GM03348 (cell line): ENCODE measurements at regions not wholly inside any gene's neighbourhood (a gene's known extent, or its start where the extent isn't known, plus 50 kb on each side); places are given as distances from the start of the nearest gene placed in this dataset.
"Not testable (repeated sequence)": the region's sequence is repeated elsewhere in the genome, so short reads cannot be mapped to it uniquely, and the experiment has no call there.

Experiments
- DNase-seq: peaks from one replicate; pipeline ENCODE4 v3.0.0; 2012; ENCODE audit warnings: low spot score

- DNase-seq: no peak
Observed at GRCh38 chr12:32010631-32011336, 51.6 kb downstream of the RESF1 start.

- no peak for DNase-seq
Observed at GRCh38 chr12:32012249-32012785, 53.1 kb downstream of the RESF1 start.

DNA sequence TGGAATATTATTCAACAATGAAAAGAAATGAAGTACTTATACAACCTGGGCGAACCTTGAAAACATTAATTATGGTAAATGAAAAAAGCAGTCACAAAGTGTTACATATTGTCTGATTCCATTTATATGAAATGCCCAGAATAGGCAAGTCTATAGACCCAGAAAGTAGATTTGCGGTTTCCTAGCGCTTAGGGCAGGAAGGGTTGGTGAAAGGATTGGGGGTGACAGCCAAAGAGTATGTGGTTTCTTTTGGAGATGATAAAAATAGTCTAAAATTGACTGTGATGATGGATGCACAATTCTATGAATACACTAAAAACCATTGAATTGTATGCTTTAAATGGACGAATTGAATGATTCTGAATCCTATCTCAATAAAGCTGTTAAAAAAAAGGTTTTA lies 55.8 kb downstream of the RESF1 start:
- no peak for DNase-seq

- no peak for DNase-seq
Observed at GRCh38 chr12:32016680-32017482, 57.7 kb downstream of the RESF1 start.

GRCh38 chr12:32021346-32021773 lies 62.1 kb downstream of the RESF1 start:
- no peak for DNase-seq

DNA sequence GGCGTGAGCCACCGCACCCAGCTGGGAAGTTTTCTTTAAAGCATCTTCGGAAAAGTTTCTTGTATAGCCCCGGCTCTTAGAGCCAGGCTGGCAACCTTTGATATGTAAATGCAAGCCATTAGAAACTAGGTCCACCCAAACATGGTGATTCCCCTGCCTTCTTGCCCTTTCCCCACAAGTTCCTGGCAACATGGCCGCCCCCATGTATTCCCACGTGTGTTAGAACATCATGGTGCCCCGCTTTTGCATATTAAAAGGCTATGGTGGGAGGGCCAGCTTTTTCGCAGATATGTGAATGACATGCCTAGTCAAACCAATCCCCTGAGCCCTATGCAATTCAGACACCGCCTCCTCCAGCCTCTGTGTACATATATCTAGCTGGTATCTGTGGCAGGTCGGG lies 63.2 kb downstream of the RESF1 start:
- DNase-seq: not testable (repeated sequence)

DNA sequence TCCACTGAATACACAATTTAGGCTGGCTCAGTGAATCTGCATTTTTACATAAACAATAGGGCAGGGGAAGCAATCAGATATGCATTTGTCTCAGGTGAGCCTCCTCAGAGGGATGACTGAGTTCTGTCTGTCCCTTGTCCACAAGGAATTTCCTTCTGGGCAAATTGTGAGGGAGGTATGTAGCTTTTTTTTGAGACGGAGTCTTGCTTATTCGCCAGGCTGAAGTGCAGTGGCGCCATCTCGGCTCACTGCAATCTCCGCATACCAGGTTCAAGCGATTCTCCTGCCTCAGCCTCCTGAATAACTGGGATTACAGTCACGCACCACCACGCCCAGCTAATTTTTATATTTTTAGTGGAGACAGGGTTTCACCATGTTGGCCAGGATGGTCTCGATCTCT lies 64.6 kb downstream of the RESF1 start:
- not testable (repeated sequence) for DNase-seq

GRCh38 chr12:32024884-32025592 lies 65.8 kb downstream of the RESF1 start:
- DNase-seq: no peak

DNA sequence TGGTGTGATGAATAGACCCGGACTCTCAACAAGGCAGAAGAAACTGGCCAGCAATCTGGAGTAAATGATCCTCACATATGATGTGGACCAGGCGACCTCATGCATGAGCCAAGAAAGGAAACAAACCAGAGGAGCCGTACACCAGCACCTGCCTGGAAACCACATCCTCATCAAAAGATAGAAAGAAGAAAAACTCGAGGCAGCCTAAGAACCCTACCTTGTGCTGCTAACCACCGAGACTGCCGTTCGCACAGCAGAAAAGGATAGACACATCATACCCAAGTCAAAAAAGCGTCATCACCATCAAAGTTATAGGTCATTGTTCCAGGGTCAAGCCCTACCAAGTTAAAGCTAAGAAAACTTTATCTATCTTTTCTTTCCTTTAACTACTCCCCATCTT lies 66.7 kb downstream of the RESF1 start:
- DNase-seq: no peak

DNA sequence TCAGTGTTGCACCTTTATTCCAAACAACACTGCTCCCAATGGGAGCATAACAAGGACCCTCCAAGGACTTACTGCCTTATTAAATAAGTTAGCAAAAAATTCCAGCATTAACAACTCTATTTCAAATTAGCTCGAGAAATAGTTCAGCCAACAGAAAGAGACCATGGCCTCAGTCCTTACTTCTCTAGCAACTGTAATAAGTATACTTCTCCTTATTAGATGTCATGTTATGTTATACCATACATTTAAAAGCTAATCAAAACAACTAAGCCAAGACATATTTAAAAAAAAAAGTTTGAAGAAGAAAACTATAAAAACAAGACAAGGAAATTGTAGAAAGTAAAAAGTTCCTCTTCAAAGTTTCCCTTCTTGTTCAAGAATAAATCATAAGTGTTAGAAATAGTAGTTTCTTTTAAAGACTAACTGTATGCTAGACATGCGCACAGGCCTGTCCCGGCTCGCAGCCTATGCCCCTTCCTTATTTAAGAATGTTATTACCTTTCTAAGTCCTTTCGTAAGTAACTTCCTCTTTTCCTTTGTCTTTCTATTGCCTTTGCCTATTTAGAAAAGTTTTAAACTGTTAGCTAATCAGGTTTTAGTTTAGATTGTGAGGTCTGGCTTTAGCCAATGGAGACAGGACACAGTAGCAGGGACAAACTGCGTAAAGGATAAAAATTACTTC lies 68.6 kb downstream of the RESF1 start:
- no peak for DNase-seq

GRCh38 chr12:32030151-32030550 lies 70.9 kb downstream of the RESF1 start:
- no peak for DNase-seq

DNA sequence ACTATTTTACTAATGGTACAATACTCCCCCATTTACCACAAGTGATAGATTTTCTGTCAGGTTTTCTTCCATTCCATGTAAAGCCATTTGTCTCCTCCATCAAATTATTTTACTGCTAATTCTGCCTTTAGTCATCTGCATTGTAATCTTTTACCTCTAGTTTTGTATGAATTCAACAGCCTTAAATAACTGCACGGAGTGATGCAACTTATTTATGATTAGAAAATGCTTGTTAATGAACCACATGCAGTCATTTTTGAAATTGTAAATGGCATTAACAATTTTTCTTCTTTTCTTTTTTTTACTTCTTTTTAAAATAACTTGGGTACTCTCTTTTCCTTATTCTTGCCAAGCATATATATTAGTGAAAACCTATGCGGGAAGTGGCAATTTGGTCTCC lies 71.5 kb downstream of the RESF1 start:
- DNase-seq: no peak

GRCh38 chr12:32031109-32031508 lies 71.9 kb downstream of the RESF1 start:
- no peak for DNase-seq

GRCh38 chr12:32032205-32032810 lies 73.1 kb downstream of the RESF1 start:
- DNase-seq: no peak

DNA sequence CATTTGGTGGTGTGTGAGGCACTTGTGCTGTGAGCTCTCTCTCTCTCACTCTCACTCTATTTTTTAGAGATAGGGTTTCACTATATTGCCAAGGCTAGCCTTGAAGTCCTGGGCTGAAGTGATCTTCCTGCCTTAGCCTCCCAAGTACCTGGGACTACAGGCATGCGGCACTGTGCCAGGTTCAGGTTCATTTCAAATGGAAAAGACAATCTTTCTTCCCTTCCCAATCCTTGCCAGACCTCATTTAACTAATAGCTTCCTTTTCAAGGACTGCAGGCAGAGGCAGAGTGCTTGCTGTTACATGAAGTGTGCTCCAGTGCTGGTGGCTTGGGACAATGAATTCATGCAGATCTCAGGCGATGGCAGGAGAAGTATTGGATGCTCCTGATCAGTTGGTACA lies 73.2 kb upstream of the BICD1 start:
- no peak for DNase-seq

GRCh38 chr12:32034045-32034444 lies 72.6 kb upstream of the BICD1 start:
- DNase-seq: no peak

DNA sequence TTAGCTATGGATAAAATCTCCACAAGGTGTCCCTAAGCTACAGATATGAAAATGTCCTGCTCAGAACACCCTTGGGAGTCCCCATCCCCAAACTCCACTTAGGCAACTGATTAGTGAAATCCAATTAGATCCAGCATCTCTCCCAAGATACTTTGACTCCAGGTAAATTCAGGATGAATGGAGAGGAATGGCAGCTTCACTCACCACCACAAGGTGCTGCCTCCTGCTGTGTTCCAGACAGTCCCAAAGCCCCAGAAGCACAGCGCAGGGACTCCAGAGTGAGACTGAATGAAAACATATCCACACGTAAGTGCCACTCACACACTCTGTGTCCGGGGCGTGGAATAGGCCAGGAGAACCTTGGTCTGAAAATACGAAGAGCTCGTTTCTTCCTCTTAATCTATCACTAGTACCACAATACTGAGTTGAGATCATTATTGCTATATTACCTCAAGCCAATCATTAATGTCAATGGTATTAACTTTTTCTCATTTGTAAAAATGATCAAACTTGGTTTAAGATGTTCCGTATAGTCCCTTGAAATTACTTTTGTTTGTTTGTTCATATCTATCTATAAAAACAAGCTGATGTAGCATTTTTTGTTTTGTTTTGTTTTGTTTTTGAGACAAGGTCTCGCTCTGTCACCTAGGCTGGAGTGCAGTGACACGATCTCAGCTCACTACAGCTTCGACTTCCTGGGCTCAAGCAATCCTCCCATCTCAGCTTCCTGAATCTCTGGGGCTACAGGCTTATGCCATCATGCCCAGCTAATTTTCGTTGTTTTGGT lies 70.0 kb upstream of the BICD1 start:
- DNase-seq: no peak

GRCh38 chr12:32039347-32039746 lies 67.3 kb upstream of the BICD1 start:
- DNase-seq: peak; percentile 29

DNA sequence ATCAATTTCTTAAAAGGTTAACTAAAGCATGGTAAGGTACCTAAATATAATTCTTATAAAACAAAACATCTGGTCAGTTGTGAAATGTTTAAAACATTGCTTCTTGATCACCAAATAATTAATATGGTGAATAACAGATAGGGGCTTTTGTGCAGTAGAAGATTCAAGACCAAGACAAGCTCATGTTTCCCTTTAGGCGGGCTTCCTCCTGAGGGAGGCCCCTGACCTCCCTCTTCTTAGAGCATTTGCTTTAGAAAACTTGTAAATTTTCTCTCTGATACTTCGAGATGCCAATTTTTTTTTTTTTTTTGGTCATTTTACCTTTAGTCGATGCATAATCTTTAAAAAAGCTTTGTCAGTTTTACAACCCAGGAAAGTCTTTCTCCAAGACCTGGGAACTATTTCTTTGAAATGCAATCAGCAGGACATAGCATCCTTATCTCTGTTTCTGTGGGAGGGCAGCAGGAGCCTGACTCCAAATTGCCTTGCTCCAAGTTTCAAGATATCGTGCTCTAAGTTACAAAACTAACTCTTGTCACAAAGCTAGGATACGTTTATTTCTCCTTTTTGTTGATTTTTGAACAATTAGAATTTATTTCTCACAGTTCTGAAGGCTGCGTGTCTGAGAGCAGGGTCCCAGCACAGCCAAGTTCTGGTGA lies 66.6 kb upstream of the BICD1 start:
- no peak for DNase-seq

DNA sequence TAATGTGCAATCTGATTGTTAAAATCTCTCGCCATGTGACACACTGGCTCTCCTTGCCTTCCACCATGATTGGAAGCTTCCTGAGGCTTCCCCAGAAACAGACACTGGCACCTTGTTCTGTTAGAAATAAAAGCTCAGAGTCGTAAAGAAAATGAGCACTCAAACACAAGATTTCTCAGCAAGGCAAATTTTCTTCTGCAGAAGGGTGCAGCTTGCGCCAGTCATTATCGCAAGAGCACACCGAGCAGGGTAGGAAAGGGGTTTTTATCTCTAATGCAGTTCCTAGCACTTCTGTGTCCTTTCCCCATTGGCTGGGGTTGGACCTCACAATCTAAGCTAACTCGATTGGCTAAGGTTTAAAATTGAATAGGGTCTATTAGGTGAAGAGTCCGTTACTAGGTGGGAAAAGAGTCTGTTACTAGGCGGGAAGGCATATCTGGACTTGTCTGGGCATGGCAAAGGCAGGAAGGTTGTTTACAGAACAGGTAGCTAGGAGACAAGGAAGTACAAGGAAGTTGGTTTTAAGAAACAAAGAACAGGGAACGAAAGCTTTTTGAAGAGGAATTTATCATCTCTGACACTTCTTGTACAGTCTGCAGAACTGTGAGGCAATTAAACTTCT lies 62.6 kb upstream of the BICD1 start:
- no peak for DNase-seq
